ENCODE measurements at regions not wholly inside any gene's neighbourhood (a gene's known extent, or its start where the extent isn't known, plus 50 kb on each side); places are given as distances from the start of the nearest gene placed in this dataset.

DNA sequence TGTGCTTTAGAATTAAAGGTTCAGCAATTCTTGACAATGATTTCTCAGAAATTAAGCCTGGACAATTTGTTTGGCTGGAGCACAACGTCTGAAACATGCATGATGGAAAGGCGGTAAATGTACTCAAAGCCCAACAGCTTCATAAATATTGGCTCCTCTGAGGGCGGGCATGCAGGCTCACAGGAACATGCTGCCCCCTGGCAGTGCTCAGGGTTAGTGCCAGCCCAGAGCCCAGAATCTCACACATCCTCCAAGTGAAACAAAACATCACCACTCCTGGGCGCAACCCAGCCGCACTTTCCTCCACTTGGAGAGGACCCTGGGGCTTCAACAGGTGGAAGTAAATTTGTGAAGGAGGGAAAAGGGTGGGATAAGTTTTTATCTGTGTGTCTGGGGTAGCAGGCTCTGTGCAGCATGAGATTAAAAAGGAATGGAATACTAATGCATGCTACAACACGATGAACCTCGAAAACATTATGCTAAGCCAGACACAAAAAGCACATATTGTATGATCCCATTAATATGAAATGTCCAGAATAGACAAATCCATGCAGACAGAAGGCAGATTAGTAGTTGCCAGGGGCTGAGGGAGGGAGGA lies 54.1 kb upstream of the PTPRT start:
- DNase-seq (ENCODE audit: low read depth in 2 of 2), result no peak

DNA sequence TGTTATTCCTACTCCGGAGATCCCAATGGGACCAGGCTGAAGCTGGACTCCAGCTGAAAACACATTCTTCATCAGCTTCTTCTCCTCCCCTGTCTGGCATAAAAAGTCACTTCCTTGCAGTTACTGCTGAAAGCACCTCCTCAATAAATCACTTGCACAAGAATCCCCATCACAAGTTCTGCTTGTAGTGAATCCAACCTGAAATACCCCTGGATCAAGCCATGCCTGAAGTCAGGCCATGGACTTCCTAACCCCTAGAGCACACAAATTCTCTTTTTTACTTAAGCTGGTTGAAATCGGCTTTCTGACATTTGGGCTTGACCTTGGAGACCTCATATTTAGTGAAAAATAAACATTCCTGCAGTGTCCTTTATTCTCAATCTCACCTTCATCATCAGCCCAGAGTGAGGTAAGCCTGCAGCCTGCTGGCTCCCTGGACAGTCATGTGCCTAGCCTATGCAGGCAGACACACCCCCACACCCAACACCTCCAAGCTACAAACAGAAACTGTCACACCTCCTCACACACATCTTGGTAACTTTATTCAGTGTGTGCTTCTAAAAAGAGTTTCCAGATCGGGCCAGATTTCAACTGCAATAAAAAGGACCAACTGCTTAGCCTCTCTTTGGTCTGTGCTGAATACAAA lies 51.5 kb upstream of the PTPRT start:
- DNase-seq (ENCODE audit: low read depth in 2 of 2), result no peak
